ENCODE measurements at regions not wholly inside any gene's neighbourhood (a gene's known extent, or its start where the extent isn't known, plus 50 kb on each side); places are given as distances from the start of the nearest gene placed in this dataset.

GRCh38 chr5:158560170-158560569 lies 539.5 kb downstream of the EBF1 start:
- H3K4me1 Mint-ChIP-seq = peaks cover 7% of the 10 kb centered on the region

DNA sequence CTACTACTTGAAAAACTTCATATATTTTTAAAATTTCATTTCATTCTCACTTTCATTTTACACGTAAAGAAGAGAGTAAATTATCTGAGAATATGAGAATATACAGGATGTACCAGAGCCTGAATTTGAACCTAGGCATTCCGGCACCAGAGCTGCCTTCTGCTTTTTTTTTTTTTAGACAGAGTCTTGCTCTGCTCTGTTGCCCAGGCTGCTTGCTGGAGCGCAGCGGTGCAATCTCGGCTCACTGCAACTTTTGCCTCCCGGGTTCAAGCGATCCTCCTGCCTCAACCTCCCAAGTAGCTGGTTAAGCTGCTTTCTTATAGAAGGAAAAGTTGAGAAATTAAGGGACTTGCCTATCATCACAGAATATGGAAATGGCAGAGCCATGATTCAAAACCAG lies 540.1 kb downstream of the EBF1 start:
- Mint-ChIP-seq H3K36me3 (ENCODE audit: low read depth) (peaks cover 4% of the 10 kb centered on the region), H3K9me3 (no peaks in the 10 kb centered on the region), H3K27me3 (ENCODE audit: low read depth) (no peaks in the 10 kb centered on the region), H3K4me3 (no peak overlapping the region), H3K4me1 (peaks cover 7% of the 10 kb centered on the region), H3K27ac (ENCODE audit: unreplicated experiment) (no peak overlapping the region)
- no peak for DNase-seq (ENCODE audit: low read depth, low spot score)
- TF ChIP-seq, protein P1, sequence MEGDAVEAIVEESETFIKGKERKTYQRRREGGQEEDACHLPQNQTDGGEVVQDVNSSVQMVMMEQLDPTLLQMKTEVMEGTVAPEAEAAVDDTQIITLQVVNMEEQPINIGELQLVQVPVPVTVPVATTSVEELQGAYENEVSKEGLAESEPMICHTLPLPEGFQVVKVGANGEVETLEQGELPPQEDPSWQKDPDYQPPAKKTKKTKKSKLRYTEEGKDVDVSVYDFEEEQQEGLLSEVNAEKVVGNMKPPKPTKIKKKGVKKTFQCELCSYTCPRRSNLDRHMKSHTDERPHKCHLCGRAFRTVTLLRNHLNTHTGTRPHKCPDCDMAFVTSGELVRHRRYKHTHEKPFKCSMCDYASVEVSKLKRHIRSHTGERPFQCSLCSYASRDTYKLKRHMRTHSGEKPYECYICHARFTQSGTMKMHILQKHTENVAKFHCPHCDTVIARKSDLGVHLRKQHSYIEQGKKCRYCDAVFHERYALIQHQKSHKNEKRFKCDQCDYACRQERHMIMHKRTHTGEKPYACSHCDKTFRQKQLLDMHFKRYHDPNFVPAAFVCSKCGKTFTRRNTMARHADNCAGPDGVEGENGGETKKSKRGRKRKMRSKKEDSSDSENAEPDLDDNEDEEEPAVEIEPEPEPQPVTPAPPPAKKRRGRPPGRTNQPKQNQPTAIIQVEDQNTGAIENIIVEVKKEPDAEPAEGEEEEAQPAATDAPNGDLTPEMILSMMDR (conservative IDR thresholded peaks at IDR 0.05) = no peak

More at GRCh38 chr5:158560170-158560569, 539.5 kb downstream of the EBF1 start:
- Mint-ChIP-seq H3K36me3 (ENCODE audit: low read depth) (peaks cover 4% of the 10 kb centered on the region), H3K27me3 (ENCODE audit: low read depth) (no peaks in the 10 kb centered on the region), H3K9me3 (no peaks in the 10 kb centered on the region), H3K4me3 (no peak overlapping the region), H3K27ac (ENCODE audit: unreplicated experiment) (no peak overlapping the region)
- no peak for DNase-seq (ENCODE audit: low read depth, low spot score)
- TF ChIP-seq, protein P1 (conservative IDR thresholded peaks at IDR 0.05) = no peak

GRCh38 chr5:158559066-158559465 lies 540.6 kb downstream of the EBF1 start:
- Mint-ChIP-seq H3K4me3 (no peak overlapping the region), H3K27ac (ENCODE audit: unreplicated experiment) (no peak overlapping the region), H3K27me3 (ENCODE audit: low read depth) (no peaks in the 10 kb centered on the region), H3K4me1 (peaks cover 7% of the 10 kb centered on the region), H3K9me3 (no peaks in the 10 kb centered on the region), H3K36me3 (ENCODE audit: low read depth) (peaks cover 4% of the 10 kb centered on the region)
- TF ChIP-seq, protein P1 (conservative IDR thresholded peaks at IDR 0.05) = no peak
- no peak for DNase-seq (ENCODE audit: low read depth, low spot score)

GRCh38 chr5:158553962-158554336 lies 545.8 kb downstream of the EBF1 start:
- Mint-ChIP-seq H3K27me3 (ENCODE audit: low read depth) (no peaks in the 10 kb centered on the region), H3K4me1 (no peaks in the 10 kb centered on the region), H3K4me3 (no peak overlapping the region), H3K9me3 (peaks cover 3% of the 10 kb centered on the region), H3K36me3 (ENCODE audit: low read depth) (peaks cover under 1% of the 10 kb centered on the region), H3K27ac (ENCODE audit: unreplicated experiment) (no peak overlapping the region)
- no peak for DNase-seq (ENCODE audit: low read depth, low spot score)
- TF ChIP-seq, protein P1 (conservative IDR thresholded peaks at IDR 0.05) = no peak

DNA sequence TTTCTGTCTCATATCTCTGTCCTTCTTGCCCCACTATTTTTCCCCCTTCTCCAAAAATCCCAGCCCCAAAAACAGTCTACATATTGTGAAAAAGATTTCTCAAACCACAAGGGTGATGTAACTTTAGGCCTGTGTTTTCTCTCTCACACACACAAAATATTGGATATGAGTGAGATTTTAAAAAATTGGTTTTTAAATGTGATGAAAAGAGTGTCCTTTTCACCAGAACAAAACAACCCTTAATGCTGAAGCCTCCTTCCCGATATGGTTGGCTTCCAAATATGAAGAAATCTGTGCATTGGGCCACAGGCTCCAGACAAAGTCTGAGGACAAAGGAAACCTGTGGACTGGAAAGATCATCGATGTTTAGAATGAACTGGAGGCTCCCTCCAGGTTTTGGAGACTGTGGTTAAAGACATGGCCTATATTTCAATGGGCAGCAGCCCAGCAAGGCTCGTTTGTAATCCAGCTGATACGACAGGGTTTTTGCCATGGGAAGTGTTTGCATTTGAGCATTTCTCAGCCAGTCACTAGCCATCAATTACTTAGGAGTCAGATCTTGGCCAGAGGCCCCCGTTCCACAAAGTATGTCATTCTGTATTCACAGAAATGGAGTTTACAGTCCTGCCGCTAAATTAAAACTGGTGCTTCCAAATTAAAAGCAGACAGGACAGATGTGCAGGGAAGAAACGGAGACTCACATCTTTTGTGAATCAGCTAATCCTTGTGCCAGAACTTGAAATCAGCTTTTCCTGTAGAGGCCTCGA lies 546.3 kb downstream of the EBF1 start:
- Mint-ChIP-seq H3K36me3 (ENCODE audit: low read depth) (peaks cover 3% of the 10 kb centered on the region), H3K27me3 (ENCODE audit: low read depth) (no peaks in the 10 kb centered on the region), H3K9me3 (peaks cover 6% of the 10 kb centered on the region), H3K4me1 (no peaks in the 10 kb centered on the region), H3K27ac (ENCODE audit: unreplicated experiment) (no peak overlapping the region), H3K4me3 (no peak overlapping the region)
- DNase-seq (ENCODE audit: low read depth, low spot score) = no peak
- TF ChIP-seq, protein P1 (conservative IDR thresholded peaks at IDR 0.05) = no peak

Data from neural crest cell (in vitro differentiated cells).